ENCODE measurements at regions not wholly inside any gene's neighbourhood (a gene's known extent, or its start where the extent isn't known, plus 50 kb on each side); places are given as distances from the start of the nearest gene placed in this dataset.
"Not testable (repeated sequence)": the region's sequence is repeated elsewhere in the genome, so short reads cannot be mapped to it uniquely, and the experiment has no call there.

- in situ Hi-C loops (cut with MboI; ENCODE audit: low pct_unique_long_range_greater_than_20kb in 2 of 9, low sequenced_read_pairs in 9 of 9, unreplicated experiment in 9 of 9), result loop anchor here in 6 of 9 experiments (5.0 to 25.0 kb wide), 5 partner anchors 168 to 497 kb away; partner anchors contain the start of genes RAB36 (in 3 of the 6) and RSPH14 (in 3 of the 6)
- Histone ChIP-seq H3K4me3 (no peak overlapping the region), H3K27ac (no peak overlapping the region), H3K4me1 (replicated peaks in 1 of 2) (no peaks in the 10 kb centered on the region)
- ATAC-seq (replicated peaks in 6 of 8), result peak; percentile 69 to 90 (median 83)
- 0 to 46% (median 17%) methylated on average over 3 to 8 of the region's 9 CpGs; no CpG with 5 or more reads in 2 of the 10 experiments for WGBS, 10 experiments
Measured at GRCh38 chr22:22959147-22959827, 71.7 kb downstream of the IGLL5 start.

- Histone ChIP-seq H3K4me1 (replicated peaks in 1 of 2) (no peaks in the 10 kb centered on the region), H3K27ac (peak overlapping the region in 1 of 2 donors; percentile 25), H3K4me3 (no peak overlapping the region)
- 0 to 71% (median 47%) methylated on average over 1 of the region's 1 CpG; no CpG with 5 or more reads in 2 of the 10 experiments for WGBS, 10 experiments
- ATAC-seq (replicated peaks in 6 of 8), result no peak
- in situ Hi-C loops (cut with MboI; ENCODE audit: low pct_unique_long_range_greater_than_20kb in 2 of 9, low sequenced_read_pairs in 9 of 9, unreplicated experiment in 9 of 9), result loop anchor here in 6 of 9 experiments (10.0 to 25.0 kb wide), 5 partner anchors 164 to 498 kb away; partner anchors contain the start of genes RAB36 (in 3 of the 6) and RSPH14 (in 3 of the 6)
Measured at GRCh38 chr22:22960307-22960706, 72.7 kb downstream of the IGLL5 start.

GRCh38 chr22:22961574-22961973 is 74.0 kb downstream of the IGLL5 start:
- WGBS, 10 experiments, result 8 to 100% (median 69%) methylated on average over 1 of the region's 1 CpG; no CpG with 5 or more reads in 2 of the 10 experiments
- in situ Hi-C loops (cut with MboI; ENCODE audit: low pct_unique_long_range_greater_than_20kb in 2 of 9, low sequenced_read_pairs in 9 of 9, unreplicated experiment in 9 of 9), result loop anchor here in 6 of 9 experiments (10.0 to 25.0 kb wide), 5 partner anchors 163 to 499 kb away; partner anchors contain the start of genes RAB36 (in 3 of the 6) and RSPH14 (in 3 of the 6)
- ATAC-seq (replicated peaks in 6 of 8), result no peak
- H3K27ac ChIP-seq, result no peak overlapping the region
- H3K4me3 ChIP-seq, result no peak overlapping the region
- no peaks in the 10 kb centered on the region for H3K4me1 ChIP-seq (replicated peaks in 1 of 2)

GRCh38 chr22:22968366-22968765 is 80.8 kb downstream of the IGLL5 start:
- 0 to 67% (median 27%) methylated on average over 1 of the region's 1 CpG; no CpG with 5 or more reads in 4 of the 10 experiments for WGBS, 10 experiments
- no peak for ATAC-seq (replicated peaks in 6 of 8)
- Histone ChIP-seq H3K4me3 (no peak overlapping the region), H3K4me1 (replicated peaks in 1 of 2) (no peaks in the 10 kb centered on the region), H3K27ac (peak overlapping the region in 1 of 2 donors; percentile 49)
- in situ Hi-C loops (cut with MboI; ENCODE audit: low pct_unique_long_range_greater_than_20kb in 2 of 9, low sequenced_read_pairs in 9 of 9, unreplicated experiment in 9 of 9), result loop anchor here in 6 of 9 experiments (10.0 to 25.0 kb wide), 5 partner anchors 156 to 506 kb away; partner anchors contain the start of genes RAB36 (in 3 of the 6) and RSPH14 (in 3 of the 6)

- not testable (repeated sequence) for H3K4me1 ChIP-seq (replicated peaks in 1 of 2); H3K4me3 ChIP-seq; ATAC-seq (replicated peaks in 6 of 8); H3K27ac ChIP-seq
- in situ Hi-C loops (cut with MboI; ENCODE audit: low pct_unique_long_range_greater_than_20kb in 2 of 9, low sequenced_read_pairs in 9 of 9, unreplicated experiment in 9 of 9), result loop anchor here in 5 of 9 experiments (25.0 kb wide), 4 partner anchors 165 to 510 kb away; partner anchors contain the start of genes RAB36 (in 3 of the 5) and RSPH14 (in 3 of the 5)
- WGBS, 10 experiments, result 58 to 95% (median 76%) methylated on average over 1 to 3 of the region's 3 CpGs; no CpG with 5 or more reads in 4 of the 10 experiments
Measured at GRCh38 chr22:22972605-22973004, 85.0 kb downstream of the IGLL5 start.

- no peaks in the 10 kb centered on the region for H3K4me1 ChIP-seq (replicated peaks in 1 of 2)
- H3K4me3 ChIP-seq, result no peak overlapping the region
- no peak overlapping the region for H3K27ac ChIP-seq
- 30 to 100% (median 71%) methylated on average over 1 to 3 of the region's 3 CpGs; no CpG with 5 or more reads in 4 of the 10 experiments for WGBS, 10 experiments
- no peak for ATAC-seq (replicated peaks in 6 of 8)
- in situ Hi-C loops (cut with MboI; ENCODE audit: low pct_unique_long_range_greater_than_20kb in 2 of 9, low sequenced_read_pairs in 9 of 9, unreplicated experiment in 9 of 9), result loop anchor here in 5 of 9 experiments (25.0 kb wide), 4 partner anchors 164 to 511 kb away; partner anchors contain the start of genes RAB36 (in 3 of the 5) and RSPH14 (in 3 of the 5)
Measured at GRCh38 chr22:22973336-22973735, 85.7 kb downstream of the IGLL5 start.

GRCh38 chr22:22974156-22974555 is 86.5 kb downstream of the IGLL5 start:
- no peak overlapping the region for H3K27ac ChIP-seq
- no peak overlapping the region for H3K4me3 ChIP-seq
- in situ Hi-C loops (cut with MboI; ENCODE audit: low pct_unique_long_range_greater_than_20kb in 2 of 9, low sequenced_read_pairs in 9 of 9, unreplicated experiment in 9 of 9), result loop anchor here in 5 of 9 experiments (25.0 kb wide), 4 partner anchors 163 to 512 kb away; partner anchors contain the start of genes RAB36 (in 3 of the 5) and RSPH14 (in 3 of the 5)
- WGBS, 10 experiments, result 4 to 75% (median 38%) methylated on average over 1 to 3 of the region's 3 CpGs; no CpG with 5 or more reads in 1 of the 10 experiments
- no peak for ATAC-seq (replicated peaks in 6 of 8)
- no peaks in the 10 kb centered on the region for H3K4me1 ChIP-seq (replicated peaks in 1 of 2)

- in situ Hi-C loops (cut with MboI; ENCODE audit: low pct_unique_long_range_greater_than_20kb in 2 of 9, low sequenced_read_pairs in 9 of 9, unreplicated experiment in 9 of 9), result loop anchor here in 5 of 9 experiments (25.0 kb wide), 4 partner anchors 162 to 513 kb away; partner anchors contain the start of genes RAB36 (in 3 of the 5) and RSPH14 (in 3 of the 5)
- Histone ChIP-seq H3K4me3 (no peak overlapping the region), H3K27ac (no peak overlapping the region), H3K4me1 (replicated peaks in 1 of 2) (no peaks in the 10 kb centered on the region)
- ATAC-seq (replicated peaks in 6 of 8), result peak in 2 of 8 experiments; percentile 43 to 86
- WGBS, 10 experiments, result 20 to 100% (median 74%) methylated on average over 1 to 8 of the region's 8 CpGs
Measured at GRCh38 chr22:22974795-22975580, 87.4 kb downstream of the IGLL5 start.

- no peaks in the 10 kb centered on the region for H3K4me1 ChIP-seq (replicated peaks in 1 of 2)
Measured at GRCh38 chr22:22976033-22976922, 88.7 kb downstream of the IGLL5 start.

GRCh38 chr22:22977479-22978200 is 90.0 kb downstream of the IGLL5 start:
- no peak overlapping the region for H3K4me3 ChIP-seq
- no peak overlapping the region for H3K27ac ChIP-seq
- no peak for ATAC-seq (replicated peaks in 6 of 8)
- in situ Hi-C loops (cut with MboI; ENCODE audit: low pct_unique_long_range_greater_than_20kb in 2 of 9, low sequenced_read_pairs in 9 of 9, unreplicated experiment in 9 of 9), result no loop called here
- H3K4me1 ChIP-seq (replicated peaks in 1 of 2), result no peaks in the 10 kb centered on the region
- WGBS, 10 experiments, result 11 to 100% (median 71%) methylated on average over 1 to 2 of the region's 2 CpGs; no CpG with 5 or more reads in 1 of the 10 experiments

More at GRCh38 chr22:22976033-22976922, 88.7 kb downstream of the IGLL5 start:
- Histone ChIP-seq H3K4me3 (no peak overlapping the region), H3K27ac (no peak overlapping the region)
- WGBS, 10 experiments, result 0 to 100% (median 74%) methylated on average over 1 to 8 of the region's 9 CpGs; no CpG with 5 or more reads in 1 of the 10 experiments
- peak in 2 of 8 experiments; percentile 42 to 48 for ATAC-seq (replicated peaks in 6 of 8)
- in situ Hi-C loops (cut with MboI; ENCODE audit: low pct_unique_long_range_greater_than_20kb in 2 of 9, low sequenced_read_pairs in 9 of 9, unreplicated experiment in 9 of 9), result no loop called here

- no peak overlapping the region for H3K27ac ChIP-seq
- H3K4me1 ChIP-seq (replicated peaks in 1 of 2), result no peaks in the 10 kb centered on the region
- ATAC-seq (replicated peaks in 6 of 8), result no peak
- H3K4me3 ChIP-seq, result no peak overlapping the region
- in situ Hi-C loops (cut with MboI; ENCODE audit: low pct_unique_long_range_greater_than_20kb in 2 of 9, low sequenced_read_pairs in 9 of 9, unreplicated experiment in 9 of 9), result no loop called here
Measured at GRCh38 chr22:22978637-22979036, 91.0 kb downstream of the IGLL5 start.

All from motor neuron (in vitro differentiated cells).